ENCODE measurements at regions not wholly inside any gene's neighbourhood (a gene's known extent, or its start where the extent isn't known, plus 50 kb on each side); places are given as distances from the start of the nearest gene placed in this dataset.

DNA sequence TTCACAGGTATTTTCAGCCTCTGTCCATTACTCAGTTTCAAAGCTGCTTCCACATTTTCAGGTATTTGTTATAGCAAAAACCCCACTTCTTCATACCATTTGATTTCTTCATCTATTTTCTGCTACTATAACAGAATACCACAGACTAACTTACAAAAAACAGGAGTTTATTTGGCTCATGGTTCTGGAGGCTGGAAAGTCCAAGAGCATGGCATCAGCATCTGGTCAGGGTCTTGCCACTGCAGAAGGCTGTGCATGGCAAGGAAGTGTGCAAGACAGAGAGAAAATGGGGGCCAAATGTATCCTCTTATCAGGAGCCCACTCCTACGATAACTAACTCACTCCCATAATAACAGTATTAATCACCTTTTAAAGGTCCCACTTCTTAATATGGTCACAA lies 82.8 kb upstream of the FOXA2 start:
- no peak overlapping the region for H3K27ac ChIP-seq
- H3K4me3 ChIP-seq: no peak overlapping the region
- intact Hi-C loops (cut with DNase I): no loop called here
- no peaks in the 10 kb centered on the region for H3K36me3 ChIP-seq
- peaks cover 0 to 33% (median 12%) of the 10 kb centered on the region in 12 donors for H3K9me3 ChIP-seq
- H3K4me1 ChIP-seq: no peaks in the 10 kb centered on the region
- H3K27me3 ChIP-seq: peaks cover 0 to 43% (median 4%) of the 10 kb centered on the region in 9 donors
- ATAC-seq (no peak), DNase-seq (no peak)
- 64 to 84% (median 80%) methylated on average over 1 of the region's 1 CpG for WGBS, 4 donors
- no peak for TF ChIP-seq POLR2A (IDR thresholded peaks at IDR 0.05)
- no peak for TF ChIP-seq CTCF (IDR thresholded peaks at IDR 0.05)

DNA sequence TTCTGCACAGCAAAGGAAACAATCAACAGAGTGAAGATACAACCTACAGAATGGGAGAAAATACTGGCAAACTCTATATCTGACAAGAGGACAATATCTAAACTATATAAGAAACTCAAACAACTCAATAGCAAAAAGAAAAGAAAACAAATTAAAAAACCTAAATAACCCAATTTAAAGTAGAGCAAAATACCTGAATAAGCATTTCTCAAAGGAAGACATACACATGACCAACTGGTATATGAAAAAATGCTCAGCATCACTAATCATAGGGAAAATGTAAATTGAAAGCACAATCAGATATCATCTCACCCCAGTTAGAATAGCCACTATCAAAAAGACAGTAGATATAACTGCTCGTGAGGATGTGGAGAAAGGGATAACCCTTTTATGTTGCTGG lies 87.8 kb upstream of the FOXA2 start:
- peaks cover 0 to 37% (median 0%) of the 10 kb centered on the region in 9 donors for H3K27me3 ChIP-seq
- no peaks in the 10 kb centered on the region for H3K36me3 ChIP-seq
- no peak overlapping the region for H3K27ac ChIP-seq
- DNase-seq: no peak
- H3K9me3 ChIP-seq: peaks cover 0 to 30% (median 10%) of the 10 kb centered on the region in 12 donors
- no peaks in the 10 kb centered on the region for H3K4me1 ChIP-seq
- ATAC-seq: no peak
- no peak for TF ChIP-seq CTCF (IDR thresholded peaks at IDR 0.05)
- TF ChIP-seq POLR2A (IDR thresholded peaks at IDR 0.05): no peak
- intact Hi-C loops (cut with DNase I): loop anchor here in 1 of 10 donors (10.0 kb wide), 1 partner anchor 217 kb away; no protein-coding TSS in a partner anchor
- WGBS, 4 donors: 76 to 83% (median 81%) methylated on average over 1 of the region's 1 CpG
- no peak overlapping the region for H3K4me3 ChIP-seq

GRCh38 chr20:22673467-22673866 lies 89.1 kb upstream of the FOXA2 start:
- Histone ChIP-seq H3K36me3 (no peaks in the 10 kb centered on the region), H3K4me3 (no peak overlapping the region), H3K27ac (no peak overlapping the region), H3K9me3 (peaks cover 0 to 27% (median 8%) of the 10 kb centered on the region in 12 donors), H3K27me3 (peaks cover 0 to 43% (median 6%) of the 10 kb centered on the region in 9 donors), H3K4me1 (no peaks in the 10 kb centered on the region)
- DNase-seq (no peak), ATAC-seq (no peak)
- intact Hi-C loops (cut with DNase I): loop anchor here in 1 of 10 donors (10.0 kb wide), 1 partner anchor 219 kb away; no protein-coding TSS in a partner anchor
- TF ChIP-seq POLR2A (IDR thresholded peaks at IDR 0.05) (no peak), CTCF (IDR thresholded peaks at IDR 0.05) (no peak)
- 76 to 80% (median 77%) methylated on average over 6 of the region's 6 CpGs for WGBS, 4 donors

GRCh38 chr20:22675341-22675740 lies 91.0 kb upstream of the FOXA2 start:
- Histone ChIP-seq H3K9me3 (peaks cover 0 to 21% (median 5%) of the 10 kb centered on the region in 12 donors), H3K27ac (no peak overlapping the region), H3K4me3 (no peak overlapping the region), H3K4me1 (no peaks in the 10 kb centered on the region), H3K27me3 (peaks cover 0 to 47% (median 6%) of the 10 kb centered on the region in 9 donors), H3K36me3 (no peaks in the 10 kb centered on the region)
- 74 to 81% (median 78%) methylated on average over 10 of the region's 10 CpGs for WGBS, 4 donors
- intact Hi-C loops (cut with DNase I): loop anchor here in 1 of 10 donors (10.0 kb wide), 1 partner anchor 221 kb away; no protein-coding TSS in a partner anchor
- TF ChIP-seq CTCF (IDR thresholded peaks at IDR 0.05): no peak
- TF ChIP-seq POLR2A (IDR thresholded peaks at IDR 0.05): no peak
- DNase-seq (no peak), ATAC-seq (no peak)

Data from heart left ventricle (tissue), 16 donors.